ENCODE measurements at regions not wholly inside any gene's neighbourhood (a gene's known extent, or its start where the extent isn't known, plus 50 kb on each side); places are given as distances from the start of the nearest gene placed in this dataset.

DNA sequence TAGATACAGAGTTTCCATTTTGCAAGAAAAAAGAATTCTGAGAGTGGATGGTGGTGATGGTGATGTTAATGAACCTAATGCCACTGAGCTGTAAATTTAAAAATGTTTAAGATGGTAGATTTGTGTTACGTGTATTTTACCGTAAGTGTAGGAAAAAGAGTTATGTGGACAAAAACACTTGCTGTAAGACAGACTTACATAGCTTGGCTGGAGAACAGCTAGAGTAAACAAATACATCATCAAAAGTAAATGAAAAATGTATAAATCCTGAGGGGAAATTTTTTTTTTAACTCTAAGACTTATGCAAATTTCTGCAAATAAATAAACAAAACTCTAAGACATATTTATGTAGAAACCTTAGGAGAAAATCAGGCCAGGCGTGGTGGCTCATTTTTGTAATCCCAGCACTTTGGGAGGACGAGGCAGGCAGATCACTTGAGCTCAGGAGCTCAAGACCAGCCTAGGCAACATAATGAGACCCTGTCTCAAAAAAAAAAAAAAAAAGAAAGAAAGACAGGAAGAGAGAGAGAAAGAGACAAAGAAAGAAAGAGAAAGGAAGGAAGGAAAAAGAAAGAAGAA lies 66.2 kb upstream of the CDK13 start:
- TF ChIP-seq, protein P1, sequence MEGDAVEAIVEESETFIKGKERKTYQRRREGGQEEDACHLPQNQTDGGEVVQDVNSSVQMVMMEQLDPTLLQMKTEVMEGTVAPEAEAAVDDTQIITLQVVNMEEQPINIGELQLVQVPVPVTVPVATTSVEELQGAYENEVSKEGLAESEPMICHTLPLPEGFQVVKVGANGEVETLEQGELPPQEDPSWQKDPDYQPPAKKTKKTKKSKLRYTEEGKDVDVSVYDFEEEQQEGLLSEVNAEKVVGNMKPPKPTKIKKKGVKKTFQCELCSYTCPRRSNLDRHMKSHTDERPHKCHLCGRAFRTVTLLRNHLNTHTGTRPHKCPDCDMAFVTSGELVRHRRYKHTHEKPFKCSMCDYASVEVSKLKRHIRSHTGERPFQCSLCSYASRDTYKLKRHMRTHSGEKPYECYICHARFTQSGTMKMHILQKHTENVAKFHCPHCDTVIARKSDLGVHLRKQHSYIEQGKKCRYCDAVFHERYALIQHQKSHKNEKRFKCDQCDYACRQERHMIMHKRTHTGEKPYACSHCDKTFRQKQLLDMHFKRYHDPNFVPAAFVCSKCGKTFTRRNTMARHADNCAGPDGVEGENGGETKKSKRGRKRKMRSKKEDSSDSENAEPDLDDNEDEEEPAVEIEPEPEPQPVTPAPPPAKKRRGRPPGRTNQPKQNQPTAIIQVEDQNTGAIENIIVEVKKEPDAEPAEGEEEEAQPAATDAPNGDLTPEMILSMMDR (IDR thresholded peaks at IDR 0.05; ENCODE audit: extremely low read depth in 1 of 2, insufficient read depth in 1 of 2, low read depth in 1 of 2, low read length in 2 of 2), result no peak
- TF ChIP-seq POLR2A (IDR thresholded peaks at IDR 0.05; ENCODE audit: low read depth, low read length), result no peak
- TF ChIP-seq EZH2 (IDR thresholded peaks at IDR 0.05; ENCODE audit: borderline replicate concordance, low read depth, low read length, severe bottlenecking), result no peak
- TF ChIP-seq POLR2AphosphoS5 (IDR thresholded peaks at IDR 0.05; ENCODE audit: insufficient read depth, low read depth, low read length), result no peak
- TF ChIP-seq, protein P2, sequence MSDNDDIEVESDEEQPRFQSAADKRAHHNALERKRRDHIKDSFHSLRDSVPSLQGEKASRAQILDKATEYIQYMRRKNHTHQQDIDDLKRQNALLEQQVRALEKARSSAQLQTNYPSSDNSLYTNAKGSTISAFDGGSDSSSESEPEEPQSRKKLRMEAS (IDR thresholded peaks at IDR 0.05; ENCODE audit: insufficient read depth, insufficient read length), result no peak

All from endothelial cell of umbilical vein (primary cell).